Testis (tissue), 2 donors: ENCODE measurements at regions not wholly inside any gene's neighbourhood (a gene's known extent, or its start where the extent isn't known, plus 50 kb on each side); places are given as distances from the start of the nearest gene placed in this dataset.

Experiments used
- DNase-seq: peaks from one replicate; pipeline ENCODE4 v3.0.0-alpha.2; 2019
- H3K27ac ChIP-seq, 2 donors: fragments of 200-600 bp; sonication (generic); one replicate each; pipeline ENCODE4 v1.5.1; 2019
- H3K27me3 ChIP-seq: fragments of 200-600 bp; sonication (generic); one replicate; pipeline ENCODE4 v1.5.1; 2019
- H3K36me3 ChIP-seq: fragments of 200-600 bp; sonication (generic); one replicate; pipeline ENCODE4 v1.5.1; 2017; ENCODE audit warnings: low read depth; ENCODE audit errors: missing control alignments
- H3K4me1 ChIP-seq: fragments of 200-600 bp; sonication (generic); one replicate; pipeline ENCODE4 v1.5.1; 2019
- H3K4me3 ChIP-seq, 2 donors: fragments of 200-600 bp; sonication (generic); one replicate each; pipeline ENCODE4 v1.5.1; 2017 to 2019
- H3K9me3 ChIP-seq: fragments of 200-600 bp; sonication (generic); one replicate; pipeline ENCODE4 v1.5.1; 2017
- POLR2A ChIP-seq: fragments of 450-650 bp; IDR thresholded peaks from one replicate; pipeline ENCODE4 v1.6.1; 2017; ENCODE audit warnings: antibody characterized with exemption, mild to moderate bottlenecking, moderate library complexity
- WGBS, 2 donors: methylation state at CpG; one replicate each; pipeline ENCODE4 v1.1.5; 2018; 5-methylcytosine and 5-hydroxymethylcytosine counted together
- intact Hi-C: fragments of 100-400 bp; cut with DNase I; formaldehyde crosslinking; loops from one replicate; pipeline ENCODE4 v1.15.1; 2023; ENCODE audit warnings: low total_unique reads
- TF ChIP-seq, protein P1 (sequence below), 3 experiments: fragments of 450-650 bp in 2 of 3; fragments of 200-600 bp in 1 of 3; sonication (generic) in 1 of 3; IDR thresholded peaks; one replicate each; pipeline ENCODE4 v1.5.1; 2016 to 2019; ENCODE audit warnings: antibody characterized with exemption in 3 of 3, mild to moderate bottlenecking in 2 of 3, moderate library complexity in 1 of 3

DNA sequence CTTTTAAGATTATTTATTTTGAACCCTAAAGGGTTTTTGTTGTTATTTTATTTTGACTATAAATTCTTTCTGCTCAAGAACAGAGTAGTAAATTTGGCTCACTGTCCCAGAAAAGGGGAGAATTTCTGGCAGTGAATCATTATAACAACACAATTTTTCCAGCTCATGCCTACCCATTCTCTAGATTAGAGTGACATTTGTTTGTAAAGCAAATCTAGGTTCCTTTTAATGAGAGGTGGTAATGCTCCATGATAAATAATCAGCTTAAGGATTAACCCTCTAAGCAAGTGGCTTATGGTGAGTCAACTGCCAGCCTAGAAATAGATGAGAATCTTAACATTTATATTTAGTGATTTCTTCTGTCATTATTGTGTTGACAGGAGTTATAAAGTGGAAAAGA, 409.2 kb downstream of the NFIB start:
- Histone ChIP-seq H3K4me3 (no peak overlapping the region), H3K27ac (no peak overlapping the region)
- intact Hi-C loops = no loop called here

DNA sequence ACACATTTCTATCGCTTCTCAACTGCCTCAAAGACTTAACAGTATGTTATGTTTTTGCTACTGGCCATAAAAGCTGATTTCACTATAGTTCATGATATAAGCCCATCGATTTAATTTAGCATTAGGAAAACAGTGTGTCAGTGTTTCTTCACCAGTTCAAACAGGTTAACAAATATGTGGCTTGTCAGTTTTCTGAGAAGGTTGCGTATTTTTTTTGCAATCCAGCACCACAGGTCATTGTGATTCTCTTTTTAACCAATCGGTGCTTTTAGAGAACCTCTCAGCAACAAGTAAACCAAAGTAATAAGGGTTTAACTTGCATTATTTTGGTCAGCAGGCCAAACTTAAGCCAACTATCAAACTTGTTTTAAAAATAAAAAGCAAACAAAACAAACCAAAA, 409.6 kb downstream of the NFIB start:
- no peaks in the 10 kb centered on the region for H3K36me3 ChIP-seq
- H3K9me3 ChIP-seq = no peaks in the 10 kb centered on the region
- DNase-seq = no peak
- H3K4me3 ChIP-seq = no peak overlapping the region
- H3K27ac ChIP-seq = no peak overlapping the region
- intact Hi-C loops = no loop called here
- peaks cover 7% of the 10 kb centered on the region for H3K4me1 ChIP-seq
- WGBS, 2 donors = 77 to 93% methylated on average over 4 of the region's 4 CpGs
- TF ChIP-seq, protein P1, sequence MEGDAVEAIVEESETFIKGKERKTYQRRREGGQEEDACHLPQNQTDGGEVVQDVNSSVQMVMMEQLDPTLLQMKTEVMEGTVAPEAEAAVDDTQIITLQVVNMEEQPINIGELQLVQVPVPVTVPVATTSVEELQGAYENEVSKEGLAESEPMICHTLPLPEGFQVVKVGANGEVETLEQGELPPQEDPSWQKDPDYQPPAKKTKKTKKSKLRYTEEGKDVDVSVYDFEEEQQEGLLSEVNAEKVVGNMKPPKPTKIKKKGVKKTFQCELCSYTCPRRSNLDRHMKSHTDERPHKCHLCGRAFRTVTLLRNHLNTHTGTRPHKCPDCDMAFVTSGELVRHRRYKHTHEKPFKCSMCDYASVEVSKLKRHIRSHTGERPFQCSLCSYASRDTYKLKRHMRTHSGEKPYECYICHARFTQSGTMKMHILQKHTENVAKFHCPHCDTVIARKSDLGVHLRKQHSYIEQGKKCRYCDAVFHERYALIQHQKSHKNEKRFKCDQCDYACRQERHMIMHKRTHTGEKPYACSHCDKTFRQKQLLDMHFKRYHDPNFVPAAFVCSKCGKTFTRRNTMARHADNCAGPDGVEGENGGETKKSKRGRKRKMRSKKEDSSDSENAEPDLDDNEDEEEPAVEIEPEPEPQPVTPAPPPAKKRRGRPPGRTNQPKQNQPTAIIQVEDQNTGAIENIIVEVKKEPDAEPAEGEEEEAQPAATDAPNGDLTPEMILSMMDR (IDR thresholded peaks at IDR 0.05) = no peak
- no peak for TF ChIP-seq POLR2A
- H3K27me3 ChIP-seq = no peaks in the 10 kb centered on the region

More for the DNA sequence above, 409.2 kb downstream of the NFIB start:
- no peaks in the 10 kb centered on the region for H3K36me3 ChIP-seq
- DNase-seq = no peak
- no peaks in the 10 kb centered on the region for H3K27me3 ChIP-seq
- TF ChIP-seq POLR2A = no peak
- TF ChIP-seq, protein P1 (IDR thresholded peaks at IDR 0.05) = no peak
- H3K9me3 ChIP-seq = no peaks in the 10 kb centered on the region
- peaks cover 7% of the 10 kb centered on the region for H3K4me1 ChIP-seq

DNA sequence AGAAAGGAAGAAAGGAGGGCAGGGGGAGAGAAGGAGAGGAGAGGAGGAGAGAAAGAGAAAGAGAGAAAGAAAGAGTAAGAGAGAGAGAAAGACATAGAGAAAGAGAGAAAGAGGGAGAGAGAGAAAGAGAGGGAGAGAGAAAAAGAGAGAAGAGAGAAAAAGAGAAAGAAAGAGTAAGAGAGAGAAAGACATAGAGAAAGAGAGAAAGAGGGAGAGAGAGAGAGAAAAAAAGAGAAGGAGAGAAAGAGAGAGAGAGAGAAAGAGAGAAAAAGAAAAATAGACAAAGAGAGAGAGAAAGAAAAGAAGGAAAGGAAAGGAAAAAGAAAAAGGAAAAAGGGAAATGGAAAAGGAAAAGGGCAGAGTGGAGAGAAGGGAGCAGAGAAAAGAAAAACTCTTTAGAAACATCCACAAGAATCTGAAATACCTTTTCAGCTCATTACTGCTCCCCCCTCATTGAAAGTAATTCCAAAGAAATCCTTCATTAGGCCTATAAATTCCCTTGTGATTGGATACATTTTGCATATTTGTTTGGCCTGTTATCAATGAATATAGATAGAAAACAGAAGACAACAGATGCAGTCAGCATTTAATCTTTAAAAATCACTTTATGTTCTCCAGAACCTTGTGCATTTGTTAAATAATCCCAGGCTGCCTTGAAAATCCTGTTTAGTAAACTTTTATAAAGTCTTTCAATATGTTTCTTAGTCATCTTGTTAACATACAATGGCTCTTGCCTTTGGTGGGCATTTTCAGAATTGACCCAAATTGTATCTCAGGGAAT, 411.5 kb downstream of the NFIB start:
- no peak for TF ChIP-seq POLR2A
- TF ChIP-seq, protein P1 (IDR thresholded peaks at IDR 0.05) = no peak
- intact Hi-C loops = no loop called here
- Histone ChIP-seq H3K36me3 (no peaks in the 10 kb centered on the region), H3K4me1 (peaks cover 7% of the 10 kb centered on the region), H3K27me3 (no peaks in the 10 kb centered on the region), H3K4me3 (no peak overlapping the region), H3K27ac (no peak overlapping the region), H3K9me3 (no peaks in the 10 kb centered on the region)
- DNase-seq = no peak

DNA sequence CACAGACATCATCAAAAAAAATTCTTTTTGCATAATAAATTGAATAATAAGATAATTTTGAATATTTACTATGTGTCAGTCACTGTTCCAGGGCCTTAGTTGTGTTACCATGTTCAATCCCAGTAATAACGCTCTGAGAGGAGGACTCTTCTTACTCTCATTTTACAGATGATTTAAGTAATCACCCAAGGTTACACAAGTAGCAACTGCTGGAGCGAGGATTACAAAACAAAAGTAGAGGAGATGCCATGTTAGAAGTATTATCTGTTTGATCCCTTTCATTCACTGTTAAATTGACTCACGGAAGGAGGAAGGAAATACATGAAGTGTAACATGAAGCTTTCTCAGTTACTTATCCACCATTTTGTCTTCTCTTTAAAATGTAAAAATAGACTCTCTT, 412.8 kb downstream of the NFIB start:
- intact Hi-C loops = no loop called here
- H3K4me3 ChIP-seq = no peak overlapping the region
- H3K36me3 ChIP-seq = no peaks in the 10 kb centered on the region
- H3K9me3 ChIP-seq = no peaks in the 10 kb centered on the region
- H3K4me1 ChIP-seq = peaks cover 7% of the 10 kb centered on the region
- TF ChIP-seq, protein P1 (IDR thresholded peaks at IDR 0.05) = no peak
- TF ChIP-seq POLR2A = no peak
- no peak for DNase-seq
- 89 to 93% methylated on average over 3 of the region's 3 CpGs for WGBS, 2 donors
- H3K27me3 ChIP-seq = no peaks in the 10 kb centered on the region
- no peak overlapping the region for H3K27ac ChIP-seq

DNA sequence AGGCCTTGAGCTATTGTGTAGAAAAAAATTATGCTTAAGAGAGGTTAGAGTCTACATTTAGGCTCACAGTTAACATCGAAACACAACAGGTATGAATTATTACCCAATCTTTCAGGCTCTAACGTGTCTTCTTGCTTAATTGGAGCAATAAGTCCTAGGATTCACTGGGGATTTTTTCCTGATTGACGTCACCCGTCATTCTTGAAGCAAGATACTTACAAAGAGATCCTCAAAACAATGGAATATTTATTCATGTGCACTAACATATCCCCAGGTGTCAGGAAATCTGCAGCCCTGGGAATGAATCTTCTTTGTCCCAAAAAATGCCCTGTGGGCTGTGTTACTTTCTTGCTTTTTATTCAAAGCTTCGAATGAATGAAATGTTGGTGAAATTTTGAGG, 413.5 kb downstream of the NFIB start:
- Histone ChIP-seq H3K9me3 (no peaks in the 10 kb centered on the region), H3K4me1 (peaks cover 7% of the 10 kb centered on the region), H3K27me3 (no peaks in the 10 kb centered on the region), H3K36me3 (no peaks in the 10 kb centered on the region), H3K4me3 (no peak overlapping the region), H3K27ac (no peak overlapping the region)
- no peak for TF ChIP-seq POLR2A
- TF ChIP-seq, protein P1 (IDR thresholded peaks at IDR 0.05) = no peak
- WGBS, 2 donors = 80 to 83% methylated on average over 5 of the region's 5 CpGs
- intact Hi-C loops = no loop called here
- DNase-seq = no peak
